WTC11 (cell line): ENCODE measurements at regions not wholly inside any gene's neighbourhood (a gene's known extent, or its start where the extent isn't known, plus 50 kb on each side); places are given as distances from the start of the nearest gene placed in this dataset.
"Not testable (repeated sequence)": the region's sequence is repeated elsewhere in the genome, so short reads cannot be mapped to it uniquely, and the experiment has no call there.

Experiments used
- CBFB ChIP-seq: sonication (generic); formaldehyde crosslinking; IDR thresholded peaks from 2 replicates; pipeline ENCODE4 v1.8.1; 2022; ENCODE audit warnings: mild to moderate bottlenecking, low read depth, missing genetic modification reagents
- CREM ChIP-seq: sonication (generic); formaldehyde crosslinking; IDR thresholded peaks from 2 replicates; pipeline ENCODE4 v1.8.1; 2022; ENCODE audit warnings: mild to moderate bottlenecking, missing genetic modification reagents, moderate library complexity
- ETV6 ChIP-seq: sonication (generic); formaldehyde crosslinking; IDR thresholded peaks from 2 replicates; pipeline ENCODE4 v1.8.1; 2022; ENCODE audit warnings: mild to moderate bottlenecking, missing genetic modification reagents
- FOXJ3 ChIP-seq: sonication (generic); formaldehyde crosslinking; IDR thresholded peaks from 2 replicates; pipeline ENCODE4 v1.9.0; 2021; ENCODE audit warnings: missing genetic modification reagents, mild to moderate bottlenecking, borderline replicate concordance
- FOXK1 ChIP-seq: sonication (generic); formaldehyde crosslinking; IDR thresholded peaks from 2 replicates; pipeline ENCODE4 v1.8.0; 2022; ENCODE audit warnings: mild to moderate bottlenecking, moderate library complexity, missing genetic modification reagents
- JUN ChIP-seq: sonication (generic); formaldehyde crosslinking; IDR thresholded peaks from 2 replicates; pipeline ENCODE4 v1.8.0; 2023; ENCODE audit warnings: mild to moderate bottlenecking, missing genetic modification reagents
- NFE2L1 ChIP-seq: sonication (generic); formaldehyde crosslinking; IDR thresholded peaks from 2 replicates; pipeline ENCODE4 v1.8.1; 2023; ENCODE audit warnings: missing genetic modification reagents
- NFYB ChIP-seq: sonication (generic); formaldehyde crosslinking; conservative IDR thresholded peaks from 2 replicates; pipeline ENCODE4 v1.8.0; 2022; ENCODE audit warnings: low read depth, missing genetic modification reagents
- SMAD4 ChIP-seq: sonication (generic); formaldehyde crosslinking; IDR thresholded peaks from 2 replicates; pipeline ENCODE4 v1.8.0; 2022; ENCODE audit warnings: mild to moderate bottlenecking, missing genetic modification reagents
- TF ChIP-seq, protein P1 (sequence below): fragments of 200-600 bp; IDR thresholded peaks from 2 replicates; pipeline ENCODE4 v1.8.0; 2022; ENCODE audit warnings: antibody characterized with exemption
- TF ChIP-seq, protein P2 (sequence below): sonication (generic); formaldehyde crosslinking; IDR thresholded peaks from 2 replicates; pipeline ENCODE4 v1.8.0; 2022; ENCODE audit warnings: mild to moderate bottlenecking, missing genetic modification reagents
- TF ChIP-seq, protein P3 (sequence below): sonication (generic); formaldehyde crosslinking; IDR thresholded peaks from 2 replicates; pipeline ENCODE4 v1.8.1; 2023; ENCODE audit warnings: mild to moderate bottlenecking, moderate library complexity, missing genetic modification reagents
- TF ChIP-seq, protein P4 (sequence below): sonication (generic); formaldehyde crosslinking; IDR thresholded peaks from 2 replicates; pipeline ENCODE4 v1.8.0; 2022; ENCODE audit warnings: mild to moderate bottlenecking, missing genetic modification reagents
- TF ChIP-seq, protein P5 (sequence below): sonication (generic); formaldehyde crosslinking; IDR thresholded peaks from 2 replicates; pipeline ENCODE4 v1.8.1; 2022; ENCODE audit warnings: mild to moderate bottlenecking, missing genetic modification reagents, moderate library complexity, borderline replicate concordance

DNA sequence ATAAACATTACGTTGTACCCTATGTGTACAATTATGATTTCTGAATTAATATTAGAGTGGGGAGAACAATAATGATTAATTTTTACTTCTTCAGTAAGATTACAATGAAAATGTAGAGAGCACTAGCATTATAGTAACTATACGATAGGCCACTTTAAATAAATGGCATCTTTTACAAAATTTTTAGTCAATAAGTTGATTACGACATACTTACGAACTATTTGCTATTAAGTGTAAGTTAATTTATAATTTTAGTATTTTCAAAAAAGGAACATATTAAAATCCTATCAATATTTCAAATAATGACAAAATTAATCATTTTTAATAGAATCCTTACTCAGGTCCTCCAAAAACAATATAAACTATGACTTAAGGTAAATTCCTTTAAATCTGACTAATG lies 75.6 kb upstream of the NPIPB12 start:
- TF ChIP-seq, protein P1, sequence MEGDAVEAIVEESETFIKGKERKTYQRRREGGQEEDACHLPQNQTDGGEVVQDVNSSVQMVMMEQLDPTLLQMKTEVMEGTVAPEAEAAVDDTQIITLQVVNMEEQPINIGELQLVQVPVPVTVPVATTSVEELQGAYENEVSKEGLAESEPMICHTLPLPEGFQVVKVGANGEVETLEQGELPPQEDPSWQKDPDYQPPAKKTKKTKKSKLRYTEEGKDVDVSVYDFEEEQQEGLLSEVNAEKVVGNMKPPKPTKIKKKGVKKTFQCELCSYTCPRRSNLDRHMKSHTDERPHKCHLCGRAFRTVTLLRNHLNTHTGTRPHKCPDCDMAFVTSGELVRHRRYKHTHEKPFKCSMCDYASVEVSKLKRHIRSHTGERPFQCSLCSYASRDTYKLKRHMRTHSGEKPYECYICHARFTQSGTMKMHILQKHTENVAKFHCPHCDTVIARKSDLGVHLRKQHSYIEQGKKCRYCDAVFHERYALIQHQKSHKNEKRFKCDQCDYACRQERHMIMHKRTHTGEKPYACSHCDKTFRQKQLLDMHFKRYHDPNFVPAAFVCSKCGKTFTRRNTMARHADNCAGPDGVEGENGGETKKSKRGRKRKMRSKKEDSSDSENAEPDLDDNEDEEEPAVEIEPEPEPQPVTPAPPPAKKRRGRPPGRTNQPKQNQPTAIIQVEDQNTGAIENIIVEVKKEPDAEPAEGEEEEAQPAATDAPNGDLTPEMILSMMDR: not testable (repeated sequence)
- not testable (repeated sequence) for TF ChIP-seq SMAD4 (CRISPR knock-in tag); NFYB; CREM (CRISPR knock-in tag); FOXJ3 (CRISPR knock-in tag); JUN (CRISPR knock-in tag); FOXK1 (CRISPR knock-in tag); NFE2L1; CBFB (CRISPR knock-in tag); ETV6
- TF ChIP-seq, protein P2, sequence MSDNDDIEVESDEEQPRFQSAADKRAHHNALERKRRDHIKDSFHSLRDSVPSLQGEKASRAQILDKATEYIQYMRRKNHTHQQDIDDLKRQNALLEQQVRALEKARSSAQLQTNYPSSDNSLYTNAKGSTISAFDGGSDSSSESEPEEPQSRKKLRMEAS (CRISPR knock-in tag): not testable (repeated sequence)
- TF ChIP-seq, protein P3, sequence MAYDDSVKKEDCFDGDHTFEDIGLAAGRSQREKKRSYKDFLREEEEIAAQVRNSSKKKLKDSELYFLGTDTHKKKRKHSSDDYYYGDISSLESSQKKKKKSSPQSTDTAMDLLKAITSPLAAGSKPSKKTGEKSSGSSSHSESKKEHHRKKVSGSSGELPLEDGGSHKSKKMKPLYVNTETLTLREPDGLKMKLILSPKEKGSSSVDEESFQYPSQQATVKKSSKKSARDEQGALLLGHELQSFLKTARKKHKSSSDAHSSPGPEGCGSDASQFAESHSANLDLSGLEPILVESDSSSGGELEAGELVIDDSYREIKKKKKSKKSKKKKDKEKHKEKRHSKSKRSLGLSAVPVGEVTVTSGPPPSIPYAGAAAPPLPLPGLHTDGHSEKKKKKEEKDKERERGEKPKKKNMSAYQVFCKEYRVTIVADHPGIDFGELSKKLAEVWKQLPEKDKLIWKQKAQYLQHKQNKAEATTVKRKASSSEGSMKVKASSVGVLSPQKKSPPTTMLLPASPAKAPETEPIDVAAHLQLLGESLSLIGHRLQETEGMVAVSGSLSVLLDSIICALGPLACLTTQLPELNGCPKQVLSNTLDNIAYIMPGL: not testable (repeated sequence)
- TF ChIP-seq, protein P4, sequence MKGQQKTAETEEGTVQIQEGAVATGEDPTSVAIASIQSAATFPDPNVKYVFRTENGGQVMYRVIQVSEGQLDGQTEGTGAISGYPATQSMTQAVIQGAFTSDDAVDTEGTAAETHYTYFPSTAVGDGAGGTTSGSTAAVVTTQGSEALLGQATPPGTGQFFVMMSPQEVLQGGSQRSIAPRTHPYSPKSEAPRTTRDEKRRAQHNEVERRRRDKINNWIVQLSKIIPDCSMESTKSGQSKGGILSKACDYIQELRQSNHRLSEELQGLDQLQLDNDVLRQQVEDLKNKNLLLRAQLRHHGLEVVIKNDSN (CRISPR knock-in tag): not testable (repeated sequence)
- TF ChIP-seq, protein P5, sequence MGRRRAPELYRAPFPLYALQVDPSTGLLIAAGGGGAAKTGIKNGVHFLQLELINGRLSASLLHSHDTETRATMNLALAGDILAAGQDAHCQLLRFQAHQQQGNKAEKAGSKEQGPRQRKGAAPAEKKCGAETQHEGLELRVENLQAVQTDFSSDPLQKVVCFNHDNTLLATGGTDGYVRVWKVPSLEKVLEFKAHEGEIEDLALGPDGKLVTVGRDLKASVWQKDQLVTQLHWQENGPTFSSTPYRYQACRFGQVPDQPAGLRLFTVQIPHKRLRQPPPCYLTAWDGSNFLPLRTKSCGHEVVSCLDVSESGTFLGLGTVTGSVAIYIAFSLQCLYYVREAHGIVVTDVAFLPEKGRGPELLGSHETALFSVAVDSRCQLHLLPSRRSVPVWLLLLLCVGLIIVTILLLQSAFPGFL (CRISPR knock-in tag): not testable (repeated sequence)
